GM19468 (cell line): ENCODE measurements at regions not wholly inside any gene's neighbourhood (a gene's known extent, or its start where the extent isn't known, plus 50 kb on each side); places are given as distances from the start of the nearest gene placed in this dataset.

Experiments
- ATAC-seq: cut with Tn5 transposase; IDR thresholded peaks from one replicate; pipeline ENCODE4 v1.9.1; 2021; ENCODE audit warnings: mild to moderate bottlenecking, moderate library complexity, moderate number of reproducible peaks; ENCODE audit not compliant: unreplicated experiment; ENCODE audit errors: extremely low read depth

DNA sequence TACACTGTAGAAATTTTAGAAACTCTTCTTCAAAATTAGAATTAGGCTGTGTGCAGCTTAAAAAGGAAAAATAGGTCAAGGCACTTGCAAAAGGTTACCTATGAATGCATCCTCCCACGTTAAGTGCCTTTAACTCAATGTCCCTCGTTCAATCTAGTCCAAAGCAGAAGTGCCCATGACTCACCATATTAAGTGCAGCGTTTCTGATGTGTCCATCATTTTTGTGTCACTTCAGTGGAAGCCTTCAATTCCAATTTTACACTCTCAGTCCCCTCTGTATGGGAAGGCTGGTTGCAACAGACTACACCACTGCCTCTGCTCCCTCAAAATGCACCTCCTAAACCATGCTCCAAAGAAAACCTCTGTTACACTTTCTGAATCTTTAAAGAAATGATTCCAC is 53.4 kb downstream of the FOXB1 start:
- ATAC-seq, result no peak

DNA sequence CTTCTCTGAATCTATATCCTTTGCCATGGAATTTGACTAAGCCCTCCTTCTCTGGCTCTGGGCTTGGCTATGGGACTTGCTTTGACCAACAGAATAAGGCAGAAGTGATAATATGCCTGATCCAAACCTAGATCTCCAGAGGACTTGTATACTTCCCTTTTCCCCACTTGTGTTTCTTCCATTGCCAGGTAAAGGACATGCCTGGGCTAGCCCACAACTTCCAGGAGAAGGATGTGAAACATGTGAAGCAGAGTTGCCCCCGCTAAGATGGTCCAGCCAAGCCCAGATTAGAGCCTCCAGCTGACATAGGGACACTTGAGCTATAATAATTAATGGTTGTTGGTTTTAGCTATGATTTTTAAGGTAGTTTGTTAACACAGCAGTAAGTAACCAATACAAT is 55.1 kb downstream of the FOXB1 start:
- ATAC-seq, result no peak

DNA sequence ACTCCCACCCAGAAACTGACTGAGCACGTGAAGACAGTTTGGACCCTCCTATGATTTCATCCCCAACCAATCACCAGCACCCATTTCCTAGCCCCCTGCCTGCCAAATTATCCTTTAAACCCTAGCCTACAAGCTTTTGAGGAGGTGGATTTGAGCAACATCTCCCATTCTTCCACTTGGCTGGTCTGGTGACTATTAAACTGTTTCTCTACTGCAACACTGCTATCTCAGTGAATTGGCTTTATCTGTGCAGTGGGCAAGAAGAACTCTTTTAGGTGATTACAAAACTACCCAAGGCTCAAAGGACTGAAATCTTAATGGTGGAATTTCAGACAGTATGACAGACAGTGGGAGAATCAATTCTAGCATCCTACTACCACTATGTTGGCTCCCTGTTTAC is 57.6 kb downstream of the FOXB1 start:
- no peak for ATAC-seq

DNA sequence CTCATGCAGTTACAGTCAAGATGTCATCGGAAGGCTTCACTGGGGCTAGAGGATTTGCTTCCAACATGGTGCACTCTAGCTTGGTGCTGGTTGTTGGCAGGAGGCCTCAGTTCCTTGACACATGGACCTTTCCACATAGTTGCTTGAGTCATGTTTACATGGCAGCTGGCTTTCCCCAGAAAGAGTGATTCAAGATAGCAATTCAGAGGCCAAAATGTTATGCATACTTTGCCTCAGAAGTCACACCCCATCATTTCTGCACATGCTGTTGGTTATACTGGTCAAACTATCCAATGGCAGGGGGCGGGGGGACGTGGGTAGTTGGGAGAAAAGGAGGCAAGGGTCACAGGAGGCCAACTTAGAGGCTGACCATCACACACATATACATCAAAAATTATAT is 58.7 kb downstream of the FOXB1 start:
- no peak for ATAC-seq

DNA sequence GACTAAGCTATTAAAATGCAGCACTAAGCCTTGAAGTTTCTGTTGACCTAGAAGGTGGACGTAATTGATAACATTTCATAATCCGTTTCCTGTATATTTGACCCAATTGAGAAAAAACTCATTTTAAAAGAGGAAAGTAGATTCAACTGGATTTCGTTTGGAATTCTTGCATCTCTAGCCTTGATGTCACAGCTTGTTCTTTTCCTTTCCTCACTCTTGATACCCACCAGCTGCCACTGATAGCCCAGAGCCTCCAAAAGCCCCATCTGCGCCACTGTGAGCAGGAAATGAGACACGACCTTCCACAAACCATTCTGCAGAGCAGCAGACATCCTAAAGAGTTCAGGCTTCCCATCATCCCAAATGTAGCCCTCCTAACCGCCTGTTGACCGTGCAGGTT is 61.8 kb downstream of the FOXB1 start:
- ATAC-seq, result no peak

DNA sequence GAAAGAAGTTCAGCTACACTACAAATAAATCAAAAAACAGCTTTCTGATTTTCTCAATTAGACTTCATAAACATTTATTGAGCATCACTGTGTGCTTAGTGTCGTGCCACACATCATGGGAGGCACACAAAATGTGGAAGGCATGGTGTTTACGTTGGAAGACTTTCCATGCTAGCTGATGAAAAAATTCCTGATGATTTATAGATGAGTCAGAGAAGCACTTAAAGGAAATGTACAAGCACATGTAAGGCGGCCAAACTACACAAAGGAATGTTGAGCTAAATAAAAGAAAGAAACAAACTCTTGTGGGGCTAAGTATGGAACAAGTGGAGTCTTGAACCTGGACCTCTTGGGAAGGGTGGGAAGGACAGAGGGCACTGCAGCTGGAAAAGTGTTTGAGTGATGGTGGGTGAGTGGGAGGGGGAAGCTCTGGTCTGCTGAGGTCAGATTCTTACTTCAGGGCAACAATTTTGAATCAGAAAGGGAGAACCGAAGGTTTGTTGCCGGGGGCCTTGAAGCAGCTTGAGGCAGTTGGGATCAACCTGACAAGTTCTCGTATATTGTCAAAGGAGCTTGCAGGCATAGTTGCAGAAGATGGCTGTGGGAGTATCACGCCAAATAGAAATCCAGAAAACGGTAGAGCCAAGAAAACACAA is 66.9 kb downstream of the FOXB1 start:
- ATAC-seq, result no peak

DNA sequence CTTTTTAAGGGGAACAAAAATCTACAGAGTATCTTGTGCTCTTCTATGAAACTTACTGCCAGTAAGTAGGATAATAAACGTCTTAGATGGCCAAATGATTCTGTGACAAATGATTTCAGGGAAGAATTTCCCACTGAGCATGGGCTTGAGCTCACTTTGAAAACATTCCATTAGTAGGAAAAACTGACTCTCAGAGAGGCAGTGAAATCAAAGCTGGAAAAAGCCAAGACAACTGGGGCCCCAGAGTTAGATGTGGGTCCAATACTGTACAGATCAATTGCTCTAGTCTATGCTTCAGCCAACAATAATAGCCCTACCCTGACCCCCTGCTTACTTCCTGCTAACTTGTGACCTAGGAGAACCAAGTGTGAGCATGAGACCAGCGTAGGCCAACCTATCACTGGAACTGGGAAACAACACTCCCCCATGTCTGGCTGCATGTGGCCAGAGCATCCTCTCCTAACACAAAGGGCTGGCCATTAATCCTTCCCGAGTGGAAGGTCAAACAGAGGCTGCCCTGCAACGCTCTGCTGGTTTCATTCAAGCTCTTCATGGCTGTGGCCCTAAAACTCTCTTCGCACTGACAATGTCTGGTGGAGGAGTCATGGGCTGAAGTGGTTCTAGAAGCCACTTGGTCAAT is 68.8 kb downstream of the FOXB1 start:
- no peak for ATAC-seq

DNA sequence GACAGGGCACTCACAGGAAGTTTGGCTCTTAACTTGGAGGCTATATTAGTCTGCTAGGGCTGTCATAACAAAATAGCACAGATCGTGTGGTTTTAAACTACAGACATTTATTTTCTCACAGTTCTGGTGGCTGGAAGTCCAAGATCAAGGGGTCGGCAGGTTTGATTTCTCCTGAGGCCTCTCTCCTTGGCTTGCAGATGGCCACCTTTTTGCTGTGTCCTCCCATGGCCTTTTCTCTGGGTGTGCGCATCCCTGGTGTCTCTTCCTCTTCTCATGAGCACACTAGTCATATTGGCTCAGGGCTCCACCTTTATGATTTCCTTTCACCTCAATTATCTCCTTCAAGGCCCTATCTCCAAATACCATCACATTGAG is 69.3 kb downstream of the FOXB1 start:
- no peak for ATAC-seq

DNA sequence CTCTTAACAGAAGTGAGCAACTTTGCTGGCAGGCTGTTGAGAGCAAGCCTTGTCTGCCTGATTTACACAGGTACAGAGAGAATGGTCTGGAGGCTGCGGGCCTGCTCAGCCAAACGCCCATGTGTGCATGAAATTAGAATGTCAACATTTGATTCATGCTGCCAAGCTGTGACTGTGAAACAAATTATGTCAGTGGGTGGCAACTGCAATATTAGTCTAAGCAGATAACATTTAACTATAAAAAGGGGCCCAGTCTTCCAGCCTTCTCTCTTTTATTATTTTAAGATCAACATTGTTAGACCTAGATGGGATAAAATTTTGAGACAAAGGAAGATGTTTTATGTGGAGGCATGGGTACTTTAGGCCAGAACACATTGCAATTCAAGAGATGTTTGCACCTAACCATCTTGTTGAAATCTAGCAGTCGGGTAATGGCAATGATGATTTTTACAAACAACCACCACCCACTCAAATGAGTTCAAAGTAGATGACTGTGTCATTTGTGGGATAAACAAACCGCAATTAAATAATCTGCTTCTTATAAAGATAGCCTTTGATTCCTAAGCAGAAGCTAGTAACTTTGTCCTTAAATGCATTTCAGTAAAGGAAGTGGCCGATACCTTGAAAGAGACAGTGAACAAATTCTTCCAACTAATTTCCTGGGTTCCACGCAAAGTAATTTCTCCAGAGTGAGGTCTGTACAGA is 70.2 kb downstream of the FOXB1 start:
- ATAC-seq, result no peak

DNA sequence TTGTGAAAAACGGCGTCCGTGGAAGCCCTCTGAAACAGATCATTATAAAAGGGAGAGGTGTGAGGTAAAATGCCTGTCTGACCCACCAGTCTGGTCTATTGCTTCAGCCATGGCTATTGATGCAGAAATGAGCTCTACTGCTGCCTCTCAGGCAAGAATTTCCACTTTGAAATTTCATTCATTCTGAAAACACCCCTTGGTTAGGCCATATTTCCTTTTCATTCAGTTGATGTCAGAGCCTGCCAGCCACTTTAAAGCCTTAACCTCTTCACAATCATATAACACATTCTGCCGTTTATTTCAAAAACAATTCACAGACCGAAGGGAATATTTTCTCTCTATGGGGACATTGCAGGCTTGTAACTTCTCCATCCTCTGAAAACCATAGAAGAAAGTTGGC is 71.9 kb downstream of the FOXB1 start:
- ATAC-seq, result no peak

DNA sequence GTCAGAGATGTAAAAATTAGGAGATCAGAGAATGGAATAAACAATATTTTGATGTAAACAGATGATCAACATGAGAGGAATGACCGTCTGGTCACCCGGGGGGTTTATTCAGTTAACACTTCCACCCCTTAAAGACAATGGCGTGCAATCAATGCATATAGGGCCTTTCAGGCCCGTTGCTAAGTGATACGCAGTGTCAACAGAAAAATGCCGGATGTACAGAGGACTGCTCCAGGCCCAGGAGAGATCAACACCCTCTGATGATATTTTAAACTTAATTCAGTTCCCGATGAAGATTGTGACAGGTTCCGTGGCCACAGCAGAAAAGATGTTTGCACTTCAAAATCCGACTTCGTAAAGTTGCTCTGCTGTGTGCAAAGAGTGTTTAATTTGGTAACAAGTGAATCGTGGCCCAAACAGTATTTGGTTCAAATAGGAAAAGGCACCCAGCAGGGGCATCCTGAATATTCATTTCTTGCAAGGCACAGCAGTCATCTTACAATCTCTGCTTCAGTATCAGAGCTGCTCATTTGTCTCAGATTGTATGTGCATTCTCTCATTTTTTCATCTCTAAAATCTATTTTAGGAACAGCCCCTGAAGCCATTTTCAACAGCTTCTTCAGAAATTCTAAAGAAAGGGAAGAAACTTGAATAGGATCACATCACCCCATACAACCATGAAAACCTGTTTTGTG is 72.6 kb downstream of the FOXB1 start:
- no peak for ATAC-seq

DNA sequence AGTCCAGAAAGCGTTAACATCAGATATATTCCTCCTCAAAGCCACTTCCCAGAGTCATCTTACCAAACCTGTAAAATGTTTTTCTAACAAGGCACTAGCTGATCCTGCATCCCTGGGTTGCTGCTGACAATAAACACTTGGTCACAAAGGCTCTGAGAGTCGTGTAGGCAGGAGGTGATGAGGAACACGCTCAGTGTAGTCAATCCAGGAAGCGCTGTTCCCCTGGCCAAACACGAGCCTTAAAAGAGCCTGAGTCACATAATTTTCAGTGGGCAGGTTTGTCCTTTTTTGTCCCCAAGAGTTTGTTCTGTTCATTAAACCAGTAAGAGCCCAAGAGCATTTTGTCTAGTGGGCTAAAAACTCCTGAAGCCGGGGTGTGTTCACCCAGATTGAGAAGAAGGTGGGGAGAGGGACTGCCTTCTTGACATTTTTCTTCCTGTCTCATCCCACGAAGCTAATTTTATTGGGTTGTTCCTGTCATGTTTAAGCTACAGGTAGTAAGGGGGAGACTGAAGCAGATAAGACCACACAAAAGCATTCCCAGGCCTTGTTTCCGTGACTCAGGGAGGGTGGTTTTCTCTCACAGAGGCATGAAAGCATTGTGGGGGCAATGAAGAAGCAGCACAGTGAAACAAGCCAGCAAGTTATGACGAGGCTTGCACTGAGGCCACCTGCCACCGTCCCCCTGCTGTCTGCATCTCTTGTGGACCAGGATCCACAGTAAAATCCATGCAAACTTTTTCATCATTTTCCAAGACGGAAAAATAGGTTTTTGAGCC is 73.7 kb downstream of the FOXB1 start:
- no peak for ATAC-seq

DNA sequence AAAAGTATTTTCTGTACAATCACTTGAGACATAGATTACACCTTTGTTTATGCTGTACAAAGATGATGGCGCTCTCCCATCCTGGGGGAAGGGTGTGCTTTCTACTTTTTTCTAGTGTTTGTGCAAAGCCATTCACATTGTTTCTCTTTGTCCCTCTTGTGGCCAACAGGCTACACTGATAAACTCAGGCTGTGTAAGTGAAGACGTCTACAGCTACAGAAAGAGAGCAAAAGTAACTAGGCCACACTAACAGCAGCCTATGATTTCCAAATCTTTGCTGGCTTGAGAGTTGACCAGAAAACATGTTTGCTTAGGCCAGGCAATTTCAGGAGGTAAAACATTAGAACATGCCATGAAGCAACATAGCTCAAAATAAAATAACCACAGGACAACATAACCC is 75.1 kb downstream of the FOXB1 start:
- no peak for ATAC-seq

DNA sequence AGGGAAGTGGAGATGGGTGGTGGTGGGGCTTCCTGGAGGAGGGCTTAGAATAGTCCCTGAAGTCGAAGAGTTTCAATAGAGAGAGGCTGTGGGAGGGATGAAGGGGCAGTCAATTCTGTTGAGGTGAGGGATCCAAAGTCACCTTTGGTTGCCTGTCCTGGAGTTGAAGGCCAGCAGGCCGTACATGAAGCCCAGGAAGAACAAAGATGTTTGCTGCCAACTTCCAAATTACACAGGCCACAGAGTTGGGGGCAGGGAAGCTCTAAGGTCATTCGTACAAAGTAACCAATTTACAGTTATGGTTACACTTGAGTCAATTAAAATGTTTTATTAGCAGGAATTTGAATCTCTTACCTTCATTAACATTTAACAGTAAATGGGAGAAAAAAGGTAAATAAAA is 77.9 kb downstream of the FOXB1 start:
- ATAC-seq, result no peak

DNA sequence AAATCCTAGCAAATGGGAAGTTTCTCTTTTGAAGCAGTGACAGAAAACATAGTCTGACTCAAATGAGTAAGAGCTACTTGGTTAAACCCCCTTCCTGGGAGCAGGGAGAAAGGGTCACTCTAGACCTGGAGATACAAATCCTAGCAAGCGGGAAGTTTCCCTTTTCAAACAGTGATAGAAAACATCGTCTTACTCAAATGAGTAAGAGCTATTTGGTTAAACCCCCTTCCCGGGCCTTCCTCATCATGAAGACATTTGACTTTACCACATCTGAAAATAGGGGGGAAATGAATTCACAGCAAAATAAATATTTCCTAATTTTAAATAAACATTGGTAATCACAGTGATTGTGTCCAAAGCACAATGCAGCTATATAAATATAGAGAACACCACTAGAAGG is 79.2 kb downstream of the FOXB1 start:
- no peak for ATAC-seq

DNA sequence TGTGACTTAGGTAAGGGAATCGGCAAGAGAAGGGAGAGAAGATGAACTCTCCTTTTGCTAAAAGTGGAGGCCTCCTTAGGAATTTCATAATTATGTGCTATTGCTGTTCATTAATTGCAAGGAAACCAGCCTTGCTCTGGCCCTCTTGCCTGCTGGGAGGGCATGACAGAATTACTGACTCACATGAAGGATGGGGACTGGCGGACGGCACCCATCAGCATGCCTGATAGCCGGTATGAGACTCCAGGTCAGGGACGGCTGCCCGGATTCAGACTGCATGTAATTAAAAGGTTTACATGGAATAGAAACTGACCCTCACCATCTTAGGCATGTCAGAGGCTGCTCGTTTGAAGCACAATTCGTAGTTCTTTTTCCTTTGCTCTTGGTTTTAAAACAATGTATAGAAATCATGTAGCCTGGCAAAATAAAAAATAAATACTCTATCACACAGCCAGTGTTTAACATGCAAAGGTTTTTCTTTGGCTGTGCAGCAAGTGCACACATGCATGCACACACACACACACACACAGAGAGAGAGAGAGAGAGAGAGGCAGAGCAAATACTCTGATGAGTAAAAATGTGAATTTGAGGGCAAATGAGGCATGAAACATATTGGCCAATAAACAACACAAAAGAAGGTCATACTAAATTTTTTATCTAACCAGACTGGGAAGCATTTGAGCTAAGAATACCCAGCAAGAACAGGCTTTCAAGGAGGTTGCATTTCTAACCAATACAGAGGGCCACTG is 82.7 kb downstream of the FOXB1 start:
- ATAC-seq, result no peak

DNA sequence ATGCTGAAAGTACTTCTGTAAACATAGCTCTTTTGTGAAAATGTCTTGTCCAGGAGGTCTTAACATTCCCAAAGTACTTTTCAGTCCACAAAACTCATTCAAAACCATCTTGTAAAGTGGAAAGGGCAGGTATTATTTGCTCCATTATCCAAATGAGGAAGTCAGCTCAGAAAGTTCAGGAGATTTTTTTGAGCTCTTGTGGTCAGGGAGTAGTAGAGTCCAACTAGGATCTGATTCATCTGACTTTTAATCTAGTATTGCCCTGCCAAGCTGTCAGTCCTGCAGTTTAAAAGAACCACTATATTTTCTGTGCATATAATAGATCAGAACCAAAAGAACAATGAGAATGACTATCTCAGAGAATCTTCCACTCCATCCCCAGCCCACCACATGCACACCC is 83.5 kb downstream of the FOXB1 start:
- ATAC-seq, result no peak

DNA sequence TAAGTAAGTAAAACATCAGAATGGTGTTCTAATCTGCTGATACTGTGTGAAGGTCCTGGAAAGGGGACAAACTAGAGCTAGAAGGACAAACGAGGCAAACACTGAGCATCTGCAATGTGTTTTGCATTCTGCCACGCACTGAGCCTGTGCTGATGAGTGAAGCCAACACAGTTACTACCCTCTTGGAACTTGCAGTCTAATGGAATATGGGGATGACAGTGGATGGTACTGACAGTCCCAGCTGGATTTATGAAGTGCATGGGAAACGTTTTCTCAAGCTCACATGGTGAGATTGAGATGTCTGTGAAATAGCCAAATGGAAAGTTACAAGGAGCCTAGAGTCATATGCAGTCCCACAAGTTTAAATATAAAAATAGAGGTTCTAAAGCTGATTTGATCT is 86.6 kb downstream of the FOXB1 start:
- ATAC-seq, result no peak

DNA sequence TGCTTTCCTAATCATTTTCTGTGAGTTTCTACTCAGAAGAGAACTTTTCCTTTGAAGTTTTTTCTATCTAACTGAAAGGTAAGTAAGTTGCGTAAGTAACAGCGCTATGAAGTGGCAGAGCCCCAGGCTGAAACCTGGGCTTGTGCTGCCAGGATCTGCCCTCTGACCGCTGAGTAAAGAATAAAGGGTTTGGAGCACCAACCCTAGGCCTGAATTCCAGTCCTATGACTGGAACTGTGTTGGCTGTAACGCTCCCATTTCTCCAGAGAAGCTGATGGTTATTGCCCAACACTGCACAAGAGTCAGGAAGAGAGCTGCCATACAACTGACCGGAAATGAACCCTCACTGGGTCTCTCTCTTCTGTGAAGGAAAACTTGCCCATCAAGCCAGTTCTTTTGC is 87.0 kb downstream of the FOXB1 start:
- ATAC-seq, result no peak

DNA sequence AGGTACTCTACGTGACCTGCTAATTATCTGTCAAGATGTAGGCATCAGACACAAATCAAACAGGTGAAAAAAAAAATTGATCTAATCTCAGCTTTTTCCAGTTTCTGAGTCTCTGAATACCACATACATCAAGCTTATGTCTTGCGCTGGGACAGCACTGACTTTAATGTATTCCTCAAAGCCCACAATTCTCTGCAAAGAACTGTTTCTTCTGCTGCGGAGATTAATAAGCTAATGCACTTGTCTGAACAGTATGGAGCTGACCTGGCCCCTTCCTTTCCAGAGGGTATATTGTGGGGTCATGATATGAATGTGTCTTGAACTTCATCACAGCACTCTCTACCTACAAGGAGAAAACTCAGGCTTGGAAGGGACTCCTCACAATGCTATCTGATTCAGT is 87.8 kb downstream of the FOXB1 start:
- ATAC-seq, result no peak
